ENCODE measurements at regions not wholly inside any gene's neighbourhood (a gene's known extent, or its start where the extent isn't known, plus 50 kb on each side); places are given as distances from the start of the nearest gene placed in this dataset.

DNA sequence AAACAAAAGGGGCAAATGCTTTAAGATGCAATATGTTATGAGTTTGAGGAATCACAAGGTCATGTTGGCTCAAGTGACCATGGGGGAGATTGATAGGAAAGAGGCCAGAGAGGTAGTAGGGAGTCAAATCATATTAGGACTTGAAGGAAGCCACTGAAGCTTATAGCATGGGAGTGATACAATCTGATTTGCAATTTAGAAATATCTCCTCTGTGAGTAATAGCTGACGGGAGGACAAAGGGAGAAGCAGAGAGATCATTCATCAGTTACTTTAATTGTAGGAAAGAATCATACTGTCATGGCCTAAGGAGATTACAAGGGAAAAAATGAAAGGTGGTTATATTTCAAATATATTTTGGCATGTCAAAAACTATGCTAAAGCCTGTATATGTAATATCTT is 793.6 kb upstream of the RAG2 start:
- RAD21 ChIA-PET (ENCODE audit: unreplicated experiment): no interaction called here
- TF ChIP-seq, protein P1, sequence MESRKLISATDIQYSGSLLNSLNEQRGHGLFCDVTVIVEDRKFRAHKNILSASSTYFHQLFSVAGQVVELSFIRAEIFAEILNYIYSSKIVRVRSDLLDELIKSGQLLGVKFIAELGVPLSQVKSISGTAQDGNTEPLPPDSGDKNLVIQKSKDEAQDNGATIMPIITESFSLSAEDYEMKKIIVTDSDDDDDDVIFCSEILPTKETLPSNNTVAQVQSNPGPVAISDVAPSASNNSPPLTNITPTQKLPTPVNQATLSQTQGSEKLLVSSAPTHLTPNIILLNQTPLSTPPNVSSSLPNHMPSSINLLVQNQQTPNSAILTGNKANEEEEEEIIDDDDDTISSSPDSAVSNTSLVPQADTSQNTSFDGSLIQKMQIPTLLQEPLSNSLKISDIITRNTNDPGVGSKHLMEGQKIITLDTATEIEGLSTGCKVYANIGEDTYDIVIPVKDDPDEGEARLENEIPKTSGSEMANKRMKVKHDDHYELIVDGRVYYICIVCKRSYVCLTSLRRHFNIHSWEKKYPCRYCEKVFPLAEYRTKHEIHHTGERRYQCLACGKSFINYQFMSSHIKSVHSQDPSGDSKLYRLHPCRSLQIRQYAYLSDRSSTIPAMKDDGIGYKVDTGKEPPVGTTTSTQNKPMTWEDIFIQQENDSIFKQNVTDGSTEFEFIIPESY (IDR thresholded peaks at IDR 0.05): no peak
- no peak for TF ChIP-seq HCFC1 (IDR thresholded peaks at IDR 0.05; ENCODE audit: low read length)
- TF ChIP-seq JUND (IDR thresholded peaks at IDR 0.05; ENCODE audit: low read depth, low read length): no peak
- no peak for TF ChIP-seq PAX8 (IDR thresholded peaks at IDR 0.05)
- no peak for TF ChIP-seq MXI1 (IDR thresholded peaks at IDR 0.05; ENCODE audit: low read depth, low read length)
- TF ChIP-seq HDGF (IDR thresholded peaks at IDR 0.05): no peak
- TF ChIP-seq, protein P2, sequence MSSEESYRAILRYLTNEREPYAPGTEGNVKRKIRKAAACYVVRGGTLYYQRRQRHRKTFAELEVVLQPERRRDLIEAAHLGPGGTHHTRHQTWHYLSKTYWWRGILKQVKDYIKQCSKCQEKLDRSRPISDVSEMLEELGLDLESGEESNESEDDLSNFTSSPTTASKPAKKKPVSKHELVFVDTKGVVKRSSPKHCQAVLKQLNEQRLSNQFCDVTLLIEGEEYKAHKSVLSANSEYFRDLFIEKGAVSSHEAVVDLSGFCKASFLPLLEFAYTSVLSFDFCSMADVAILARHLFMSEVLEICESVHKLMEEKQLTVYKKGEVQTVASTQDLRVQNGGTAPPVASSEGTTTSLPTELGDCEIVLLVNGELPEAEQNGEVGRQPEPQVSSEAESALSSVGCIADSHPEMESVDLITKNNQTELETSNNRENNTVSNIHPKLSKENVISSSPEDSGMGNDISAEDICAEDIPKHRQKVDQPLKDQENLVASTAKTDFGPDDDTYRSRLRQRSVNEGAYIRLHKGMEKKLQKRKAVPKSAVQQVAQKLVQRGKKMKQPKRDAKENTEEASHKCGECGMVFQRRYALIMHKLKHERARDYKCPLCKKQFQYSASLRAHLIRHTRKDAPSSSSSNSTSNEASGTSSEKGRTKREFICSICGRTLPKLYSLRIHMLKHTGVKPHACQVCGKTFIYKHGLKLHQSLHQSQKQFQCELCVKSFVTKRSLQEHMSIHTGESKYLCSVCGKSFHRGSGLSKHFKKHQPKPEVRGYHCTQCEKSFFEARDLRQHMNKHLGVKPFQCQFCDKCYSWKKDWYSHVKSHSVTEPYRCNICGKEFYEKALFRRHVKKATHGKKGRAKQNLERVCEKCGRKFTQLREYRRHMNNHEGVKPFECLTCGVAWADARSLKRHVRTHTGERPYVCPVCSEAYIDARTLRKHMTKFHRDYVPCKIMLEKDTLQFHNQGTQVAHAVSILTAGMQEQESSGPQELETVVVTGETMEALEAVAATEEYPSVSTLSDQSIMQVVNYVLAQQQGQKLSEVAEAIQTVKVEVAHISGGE (CRISPR knock-in tag; IDR thresholded peaks at IDR 0.05): no peak
- no peak for TF ChIP-seq LARP7 (IDR thresholded peaks at IDR 0.05)
- TF ChIP-seq TCF3 (IDR thresholded peaks at IDR 0.05; ENCODE audit: borderline replicate concordance, insufficient read depth, low read depth, low read length): no peak
- TF ChIP-seq ZNF274 (IDR thresholded peaks at IDR 0.05; ENCODE audit: insufficient read depth, insufficient read length): no peak
- no peak for TF ChIP-seq CBX5 (IDR thresholded peaks at IDR 0.05; ENCODE audit: low read depth)
- TF ChIP-seq, protein P3, sequence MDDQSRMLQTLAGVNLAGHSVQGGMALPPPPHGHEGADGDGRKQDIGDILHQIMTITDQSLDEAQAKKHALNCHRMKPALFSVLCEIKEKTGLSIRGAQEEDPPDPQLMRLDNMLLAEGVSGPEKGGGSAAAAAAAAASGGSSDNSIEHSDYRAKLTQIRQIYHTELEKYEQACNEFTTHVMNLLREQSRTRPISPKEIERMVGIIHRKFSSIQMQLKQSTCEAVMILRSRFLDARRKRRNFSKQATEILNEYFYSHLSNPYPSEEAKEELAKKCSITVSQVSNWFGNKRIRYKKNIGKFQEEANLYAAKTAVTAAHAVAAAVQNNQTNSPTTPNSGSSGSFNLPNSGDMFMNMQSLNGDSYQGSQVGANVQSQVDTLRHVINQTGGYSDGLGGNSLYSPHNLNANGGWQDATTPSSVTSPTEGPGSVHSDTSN (IDR thresholded peaks at IDR 0.05; ENCODE audit: insufficient replicate concordance, low read depth, low read length): no peak
- TF ChIP-seq TARDBP (IDR thresholded peaks at IDR 0.05; ENCODE audit: borderline replicate concordance): no peak
- TF ChIP-seq CHD4 (IDR thresholded peaks at IDR 0.05): no peak
- TF ChIP-seq RCOR1 (conservative IDR thresholded peaks at IDR 0.05; ENCODE audit: low read depth, low read length): no peak
- no peak for TF ChIP-seq CTCF (IDR thresholded peaks at IDR 0.05 in 2 of 3, conservative IDR thresholded peaks at IDR 0.05 in 1 of 3; ENCODE audit: control insufficient read depth in 2 of 3, extremely low read depth in 1 of 3, insufficient read depth in 1 of 3, low read depth in 3 of 3, low read length in 3 of 3)
- no peak for TF ChIP-seq CHD1 (IDR thresholded peaks at IDR 0.05; ENCODE audit: low read depth, low read length)
- TF ChIP-seq HDAC2 (IDR thresholded peaks at IDR 0.05): no peak
- Histone ChIP-seq H3K27ac (ENCODE audit: control insufficient read depth, insufficient read depth) (no peak overlapping the region), H3K27me3 (replicated peaks in 1 of 2; ENCODE audit: control insufficient read depth in 2 of 2, insufficient read depth in 2 of 2, low read length in 1 of 2) (no peaks in the 10 kb centered on the region), H3K9me3 (replicated peaks; ENCODE audit: control insufficient read depth, insufficient read depth, low read length) (no peaks in the 10 kb centered on the region; the same call in 2 of the 3 replicates), H3K4me3 (no peak overlapping the region), H3K9ac (ENCODE audit: control insufficient read depth, insufficient read depth, low read length) (no peak overlapping the region), H2AFZ (ENCODE audit: control insufficient read depth, low read depth, low read length) (no peak overlapping the region), H3K79me2 (ENCODE audit: control insufficient read depth, insufficient read depth, low read length) (no peaks in the 10 kb centered on the region), H3K36me3 (ENCODE audit: control insufficient read depth in 2 of 2, insufficient read depth in 2 of 2, low read length in 1 of 2) (no peaks in the 10 kb centered on the region), H4K20me1 (ENCODE audit: control insufficient read depth, insufficient read depth) (no peaks in the 10 kb centered on the region), H3K4me1 (ENCODE audit: control insufficient read depth, insufficient read depth, low read length) (no peaks in the 10 kb centered on the region), H3K4me2 (ENCODE audit: control insufficient read depth, insufficient read depth) (no peak overlapping the region)
- SMC1A ChIA-PET (ENCODE audit: uncharacterized antibody, unreplicated experiment): interaction anchor here (0.6 kb wide), 1 partner anchor 287 kb away, joined by 3 read pairs; no protein-coding TSS in a partner anchor
- intact Hi-C loops (cut with micrococcal nuclease; ENCODE audit: unreplicated experiment): no loop called here
- WGBS (ENCODE audit: insufficient coverage, insufficient replicate concordance, low lambda C conversion rate, missing lambda C conversion rate): 0% methylated on average over 1 of the region's 1 CpG
- ATAC-seq (no peak), FAIRE-seq (no peak), DNase-seq (ENCODE audit: low read depth, low spot score) (no peak)
- no TSS peak for BruUV-seq (replicated peaks)
- CTCF ChIA-PET: no interaction called here
- in situ Hi-C loops (cut with MboI): no loop called here
- POLR2A ChIA-PET: no interaction called here

All from GM12878 (cell line).